WTC11 (cell line): ENCODE measurements at regions not wholly inside any gene's neighbourhood (a gene's known extent, or its start where the extent isn't known, plus 50 kb on each side); places are given as distances from the start of the nearest gene placed in this dataset.

Source experiments
- ATAC-seq: fragments of 200-7000 bp; cut with Tn5 transposase; 2 replicates; pipeline ENCODE4 v1.10.0; 2021; ENCODE audit warnings: mild to moderate bottlenecking, moderate library complexity
- CTCF ChIA-PET: fragments of 300-600 bp; sonication (Branson Sonifier 250); formaldehyde crosslinking; loops from one replicate; lab custom pipeline; 2021; ENCODE audit warnings: antibody characterized with exemption; lab: Charles Lee
- POLR2A ChIA-PET: fragments of 350-600 bp; sonication (Branson Sonifier 250); formaldehyde crosslinking; loops from one replicate; lab custom pipeline; 2021; ENCODE audit warnings: antibody characterized with exemption; lab: Charles Lee
- DNase-seq: peaks from one replicate; pipeline ENCODE4 v3.0.0; 2021; ENCODE audit warnings: low spot score
- H3K27ac Mint-ChIP-seq: 2 replicates; pipeline ENCODE4 v1.8.0; 2021; ENCODE audit warnings: mixed read lengths
- H3K27me3 Mint-ChIP-seq: 2 replicates; pipeline ENCODE4 v1.8.0; 2021; ENCODE audit warnings: low read depth, mild to moderate bottlenecking, moderate library complexity, mixed read lengths
- H3K36me3 Mint-ChIP-seq: 2 replicates; pipeline ENCODE4 v1.8.0; 2021; ENCODE audit warnings: mixed read lengths
- H3K4me1 Mint-ChIP-seq: 2 replicates; pipeline ENCODE4 v1.8.0; 2022; ENCODE audit warnings: mixed read lengths
- H3K4me3 Mint-ChIP-seq: 2 replicates; pipeline ENCODE4 v1.8.0; 2021; ENCODE audit warnings: mild to moderate bottlenecking, moderate library complexity, mixed read lengths
- H3K9me3 Mint-ChIP-seq: 2 replicates; pipeline ENCODE4 v1.8.0; 2021; ENCODE audit warnings: mixed read lengths
- E2F4 ChIP-seq: sonication (generic); formaldehyde crosslinking; IDR thresholded peaks from 2 replicates; pipeline ENCODE4 v1.8.1; 2022; ENCODE audit warnings: low read depth, mild to moderate bottlenecking, moderate library complexity, missing genetic modification reagents, borderline replicate concordance
- ELF4 ChIP-seq: sonication (generic); formaldehyde crosslinking; IDR thresholded peaks from 2 replicates; pipeline ENCODE4 v1.8.1; 2022; ENCODE audit warnings: low read depth, mild to moderate bottlenecking, moderate library complexity, missing genetic modification reagents
- FOXJ3 ChIP-seq: sonication (generic); formaldehyde crosslinking; IDR thresholded peaks from 2 replicates; pipeline ENCODE4 v1.9.0; 2021; ENCODE audit warnings: missing genetic modification reagents, mild to moderate bottlenecking, borderline replicate concordance
- HMGA2 ChIP-seq: fragments of 250-450 bp; sonication (Bioruptor Pico); IDR thresholded peaks from 2 replicates; pipeline ENCODE4 v1.4.0; 2021; ENCODE audit warnings: mild to moderate bottlenecking, moderate library complexity
- JAZF1 ChIP-seq: fragments of 250-450 bp; sonication (Bioruptor Pico); IDR thresholded peaks from 2 replicates; pipeline ENCODE4 v1.9.0; 2021; ENCODE audit warnings: moderate library complexity, mild to moderate bottlenecking, inconsistent platforms
- KAT7 ChIP-seq: sonication (generic); formaldehyde crosslinking; IDR thresholded peaks from 2 replicates; pipeline ENCODE4 v1.8.1; 2023; ENCODE audit warnings: missing genetic modification reagents, mild to moderate bottlenecking, borderline replicate concordance
- NFATC4 ChIP-seq: fragments of 250-450 bp; sonication (Bioruptor Pico); IDR thresholded peaks from 2 replicates; pipeline ENCODE4 v1.9.0; 2021; ENCODE audit warnings: mild to moderate bottlenecking
- TP53 ChIP-seq: sonication (generic); formaldehyde crosslinking; IDR thresholded peaks from 2 replicates; pipeline ENCODE4 v1.8.1; 2023; ENCODE audit warnings: mild to moderate bottlenecking, missing genetic modification reagents
- ZBTB21 ChIP-seq: sonication (generic); formaldehyde crosslinking; IDR thresholded peaks from 2 replicates; pipeline ENCODE4 v1.8.1; 2023; ENCODE audit warnings: mild to moderate bottlenecking, missing genetic modification reagents, borderline replicate concordance
- ZNF396 ChIP-seq: fragments of 250-450 bp; sonication (Bioruptor Pico); IDR thresholded peaks from 2 replicates; pipeline ENCODE4 v1.8.0; 2021; ENCODE audit warnings: mild to moderate bottlenecking, moderate library complexity, borderline replicate concordance
- ZNF423 ChIP-seq: fragments of 250-450 bp; sonication (Bioruptor Pico); IDR thresholded peaks from 2 replicates; pipeline ENCODE4 v2.1.2; 2022; ENCODE audit warnings: mild to moderate bottlenecking, moderate library complexity
- TF ChIP-seq, protein P1 (sequence below): sonication (generic); formaldehyde crosslinking; IDR thresholded peaks from 2 replicates; pipeline ENCODE4 v1.8.0; 2023; ENCODE audit warnings: missing genetic modification reagents, mild to moderate bottlenecking, borderline replicate concordance
- TF ChIP-seq, protein P2 (sequence below): sonication (generic); formaldehyde crosslinking; IDR thresholded peaks from 2 replicates; pipeline ENCODE4 v1.8.1; 2022; ENCODE audit warnings: mild to moderate bottlenecking, moderate library complexity, missing genetic modification reagents
- TF ChIP-seq, protein P3 (sequence below): sonication (generic); formaldehyde crosslinking; IDR thresholded peaks from 2 replicates; pipeline ENCODE4 v1.8.0; 2022; ENCODE audit warnings: missing genetic modification reagents
- TF ChIP-seq, protein P4 (sequence below): fragments of 250-450 bp; sonication (Bioruptor Pico); IDR thresholded peaks from 2 replicates; pipeline ENCODE4 v1.9.0; 2021; ENCODE audit warnings: mild to moderate bottlenecking
- TF ChIP-seq, protein P5 (sequence below): sonication (generic); formaldehyde crosslinking; conservative IDR thresholded peaks from 2 replicates; pipeline ENCODE4 v1.8.1; 2022; ENCODE audit warnings: mild to moderate bottlenecking, missing genetic modification reagents

GRCh38 chr7:84941291-84941690, 245.6 kb downstream of the SEMA3D start:
- no peak for DNase-seq
- no peak overlapping the region for H3K27ac Mint-ChIP-seq

More at GRCh38 chr7:84941291-84941690, 245.6 kb downstream of the SEMA3D start:
- H3K9me3 Mint-ChIP-seq, result no peaks in the 10 kb centered on the region
- H3K36me3 Mint-ChIP-seq, result no peaks in the 10 kb centered on the region
- ATAC-seq, result no peak
- H3K4me1 Mint-ChIP-seq, result no peaks in the 10 kb centered on the region
- ChIA-PET POLR2A (no interaction called here), CTCF (no interaction called here)
- TF ChIP-seq E2F4, result no peak
- TF ChIP-seq, protein P1, sequence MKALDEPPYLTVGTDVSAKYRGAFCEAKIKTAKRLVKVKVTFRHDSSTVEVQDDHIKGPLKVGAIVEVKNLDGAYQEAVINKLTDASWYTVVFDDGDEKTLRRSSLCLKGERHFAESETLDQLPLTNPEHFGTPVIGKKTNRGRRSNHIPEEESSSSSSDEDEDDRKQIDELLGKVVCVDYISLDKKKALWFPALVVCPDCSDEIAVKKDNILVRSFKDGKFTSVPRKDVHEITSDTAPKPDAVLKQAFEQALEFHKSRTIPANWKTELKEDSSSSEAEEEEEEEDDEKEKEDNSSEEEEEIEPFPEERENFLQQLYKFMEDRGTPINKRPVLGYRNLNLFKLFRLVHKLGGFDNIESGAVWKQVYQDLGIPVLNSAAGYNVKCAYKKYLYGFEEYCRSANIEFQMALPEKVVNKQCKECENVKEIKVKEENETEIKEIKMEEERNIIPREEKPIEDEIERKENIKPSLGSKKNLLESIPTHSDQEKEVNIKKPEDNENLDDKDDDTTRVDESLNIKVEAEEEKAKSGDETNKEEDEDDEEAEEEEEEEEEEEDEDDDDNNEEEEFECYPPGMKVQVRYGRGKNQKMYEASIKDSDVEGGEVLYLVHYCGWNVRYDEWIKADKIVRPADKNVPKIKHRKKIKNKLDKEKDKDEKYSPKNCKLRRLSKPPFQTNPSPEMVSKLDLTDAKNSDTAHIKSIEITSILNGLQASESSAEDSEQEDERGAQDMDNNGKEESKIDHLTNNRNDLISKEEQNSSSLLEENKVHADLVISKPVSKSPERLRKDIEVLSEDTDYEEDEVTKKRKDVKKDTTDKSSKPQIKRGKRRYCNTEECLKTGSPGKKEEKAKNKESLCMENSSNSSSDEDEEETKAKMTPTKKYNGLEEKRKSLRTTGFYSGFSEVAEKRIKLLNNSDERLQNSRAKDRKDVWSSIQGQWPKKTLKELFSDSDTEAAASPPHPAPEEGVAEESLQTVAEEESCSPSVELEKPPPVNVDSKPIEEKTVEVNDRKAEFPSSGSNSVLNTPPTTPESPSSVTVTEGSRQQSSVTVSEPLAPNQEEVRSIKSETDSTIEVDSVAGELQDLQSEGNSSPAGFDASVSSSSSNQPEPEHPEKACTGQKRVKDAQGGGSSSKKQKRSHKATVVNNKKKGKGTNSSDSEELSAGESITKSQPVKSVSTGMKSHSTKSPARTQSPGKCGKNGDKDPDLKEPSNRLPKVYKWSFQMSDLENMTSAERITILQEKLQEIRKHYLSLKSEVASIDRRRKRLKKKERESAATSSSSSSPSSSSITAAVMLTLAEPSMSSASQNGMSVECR (CRISPR knock-in tag), result no peak
- no peak for TF ChIP-seq TP53
- TF ChIP-seq, protein P2, sequence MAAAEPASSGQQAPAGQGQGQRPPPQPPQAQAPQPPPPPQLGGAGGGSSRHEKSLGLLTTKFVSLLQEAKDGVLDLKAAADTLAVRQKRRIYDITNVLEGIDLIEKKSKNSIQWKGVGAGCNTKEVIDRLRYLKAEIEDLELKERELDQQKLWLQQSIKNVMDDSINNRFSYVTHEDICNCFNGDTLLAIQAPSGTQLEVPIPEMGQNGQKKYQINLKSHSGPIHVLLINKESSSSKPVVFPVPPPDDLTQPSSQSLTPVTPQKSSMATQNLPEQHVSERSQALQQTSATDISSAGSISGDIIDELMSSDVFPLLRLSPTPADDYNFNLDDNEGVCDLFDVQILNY (CRISPR knock-in tag), result no peak
- TF ChIP-seq ZNF423 (CRISPR knock-in tag), result no peak
- TF ChIP-seq ZBTB21 (CRISPR knock-in tag), result no peak
- TF ChIP-seq NFATC4, result no peak
- TF ChIP-seq, protein P3, sequence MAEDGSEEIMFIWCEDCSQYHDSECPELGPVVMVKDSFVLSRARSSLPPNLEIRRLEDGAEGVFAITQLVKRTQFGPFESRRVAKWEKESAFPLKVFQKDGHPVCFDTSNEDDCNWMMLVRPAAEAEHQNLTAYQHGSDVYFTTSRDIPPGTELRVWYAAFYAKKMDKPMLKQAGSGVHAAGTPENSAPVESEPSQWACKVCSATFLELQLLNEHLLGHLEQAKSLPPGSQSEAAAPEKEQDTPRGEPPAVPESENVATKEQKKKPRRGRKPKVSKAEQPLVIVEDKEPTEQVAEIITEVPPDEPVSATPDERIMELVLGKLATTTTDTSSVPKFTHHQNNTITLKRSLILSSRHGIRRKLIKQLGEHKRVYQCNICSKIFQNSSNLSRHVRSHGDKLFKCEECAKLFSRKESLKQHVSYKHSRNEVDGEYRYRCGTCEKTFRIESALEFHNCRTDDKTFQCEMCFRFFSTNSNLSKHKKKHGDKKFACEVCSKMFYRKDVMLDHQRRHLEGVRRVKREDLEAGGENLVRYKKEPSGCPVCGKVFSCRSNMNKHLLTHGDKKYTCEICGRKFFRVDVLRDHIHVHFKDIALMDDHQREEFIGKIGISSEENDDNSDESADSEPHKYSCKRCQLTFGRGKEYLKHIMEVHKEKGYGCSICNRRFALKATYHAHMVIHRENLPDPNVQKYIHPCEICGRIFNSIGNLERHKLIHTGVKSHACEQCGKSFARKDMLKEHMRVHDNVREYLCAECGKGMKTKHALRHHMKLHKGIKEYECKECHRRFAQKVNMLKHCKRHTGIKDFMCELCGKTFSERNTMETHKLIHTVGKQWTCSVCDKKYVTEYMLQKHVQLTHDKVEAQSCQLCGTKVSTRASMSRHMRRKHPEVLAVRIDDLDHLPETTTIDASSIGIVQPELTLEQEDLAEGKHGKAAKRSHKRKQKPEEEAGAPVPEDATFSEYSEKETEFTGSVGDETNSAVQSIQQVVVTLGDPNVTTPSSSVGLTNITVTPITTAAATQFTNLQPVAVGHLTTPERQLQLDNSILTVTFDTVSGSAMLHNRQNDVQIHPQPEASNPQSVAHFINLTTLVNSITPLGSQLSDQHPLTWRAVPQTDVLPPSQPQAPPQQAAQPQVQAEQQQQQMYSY (CRISPR knock-in tag), result no peak
- no peak for TF ChIP-seq ZNF396
- no peak for TF ChIP-seq ELF4
- TF ChIP-seq, protein P4, sequence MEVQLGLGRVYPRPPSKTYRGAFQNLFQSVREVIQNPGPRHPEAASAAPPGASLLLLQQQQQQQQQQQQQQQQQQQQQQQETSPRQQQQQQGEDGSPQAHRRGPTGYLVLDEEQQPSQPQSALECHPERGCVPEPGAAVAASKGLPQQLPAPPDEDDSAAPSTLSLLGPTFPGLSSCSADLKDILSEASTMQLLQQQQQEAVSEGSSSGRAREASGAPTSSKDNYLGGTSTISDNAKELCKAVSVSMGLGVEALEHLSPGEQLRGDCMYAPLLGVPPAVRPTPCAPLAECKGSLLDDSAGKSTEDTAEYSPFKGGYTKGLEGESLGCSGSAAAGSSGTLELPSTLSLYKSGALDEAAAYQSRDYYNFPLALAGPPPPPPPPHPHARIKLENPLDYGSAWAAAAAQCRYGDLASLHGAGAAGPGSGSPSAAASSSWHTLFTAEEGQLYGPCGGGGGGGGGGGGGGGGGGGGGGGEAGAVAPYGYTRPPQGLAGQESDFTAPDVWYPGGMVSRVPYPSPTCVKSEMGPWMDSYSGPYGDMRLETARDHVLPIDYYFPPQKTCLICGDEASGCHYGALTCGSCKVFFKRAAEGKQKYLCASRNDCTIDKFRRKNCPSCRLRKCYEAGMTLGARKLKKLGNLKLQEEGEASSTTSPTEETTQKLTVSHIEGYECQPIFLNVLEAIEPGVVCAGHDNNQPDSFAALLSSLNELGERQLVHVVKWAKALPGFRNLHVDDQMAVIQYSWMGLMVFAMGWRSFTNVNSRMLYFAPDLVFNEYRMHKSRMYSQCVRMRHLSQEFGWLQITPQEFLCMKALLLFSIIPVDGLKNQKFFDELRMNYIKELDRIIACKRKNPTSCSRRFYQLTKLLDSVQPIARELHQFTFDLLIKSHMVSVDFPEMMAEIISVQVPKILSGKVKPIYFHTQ, result no peak
- TF ChIP-seq KAT7 (CRISPR knock-in tag), result no peak
- no peak for TF ChIP-seq JAZF1
- no peak for TF ChIP-seq HMGA2 (CRISPR knock-in tag)
- TF ChIP-seq, protein P5, sequence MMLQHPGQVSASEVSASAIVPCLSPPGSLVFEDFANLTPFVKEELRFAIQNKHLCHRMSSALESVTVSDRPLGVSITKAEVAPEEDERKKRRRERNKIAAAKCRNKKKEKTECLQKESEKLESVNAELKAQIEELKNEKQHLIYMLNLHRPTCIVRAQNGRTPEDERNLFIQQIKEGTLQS (CRISPR knock-in tag), result no peak
- TF ChIP-seq FOXJ3 (CRISPR knock-in tag), result no peak
- no peaks in the 10 kb centered on the region for H3K27me3 Mint-ChIP-seq
- H3K4me3 Mint-ChIP-seq, result no peak overlapping the region
